ENCODE measurements at regions not wholly inside any gene's neighbourhood (a gene's known extent, or its start where the extent isn't known, plus 50 kb on each side); places are given as distances from the start of the nearest gene placed in this dataset.
"Not testable (repeated sequence)": the region's sequence is repeated elsewhere in the genome, so short reads cannot be mapped to it uniquely, and the experiment has no call there.

DNA sequence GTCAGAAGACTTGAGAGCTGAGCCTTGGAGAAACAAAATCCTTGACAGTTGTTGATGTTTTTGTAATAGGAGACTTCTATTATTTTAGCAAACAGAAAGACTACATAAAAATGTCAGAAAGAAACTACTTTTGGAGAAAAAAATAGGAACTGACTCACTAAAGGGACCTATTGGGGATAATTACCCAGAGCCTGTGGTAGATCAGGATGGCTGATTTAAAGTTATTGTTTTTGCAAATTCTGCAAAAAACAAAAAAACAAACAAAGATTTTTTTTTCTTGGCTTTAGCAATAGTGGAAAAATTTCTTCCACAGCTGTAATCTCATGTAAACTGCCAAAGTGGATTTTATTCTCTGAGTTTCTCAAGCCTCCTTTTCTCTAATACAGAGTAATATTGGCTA is 101.5 kb upstream of the SATB1 start:
- H4K20me1 ChIP-seq (ENCODE audit: insufficient read depth): no peaks in the 10 kb centered on the region
- intact Hi-C loops (cut with micrococcal nuclease; ENCODE audit: unreplicated experiment): no loop called here
- H3K27ac ChIP-seq: no peak overlapping the region
- no peaks in the 10 kb centered on the region for H3F3A ChIP-seq (ENCODE audit: insufficient read depth, low read depth)
- no peaks in the 10 kb centered on the region for H3K36me3 ChIP-seq (ENCODE audit: low read depth)
- H3K4me2 ChIP-seq: no peak overlapping the region
- TF ChIP-seq, protein P1, sequence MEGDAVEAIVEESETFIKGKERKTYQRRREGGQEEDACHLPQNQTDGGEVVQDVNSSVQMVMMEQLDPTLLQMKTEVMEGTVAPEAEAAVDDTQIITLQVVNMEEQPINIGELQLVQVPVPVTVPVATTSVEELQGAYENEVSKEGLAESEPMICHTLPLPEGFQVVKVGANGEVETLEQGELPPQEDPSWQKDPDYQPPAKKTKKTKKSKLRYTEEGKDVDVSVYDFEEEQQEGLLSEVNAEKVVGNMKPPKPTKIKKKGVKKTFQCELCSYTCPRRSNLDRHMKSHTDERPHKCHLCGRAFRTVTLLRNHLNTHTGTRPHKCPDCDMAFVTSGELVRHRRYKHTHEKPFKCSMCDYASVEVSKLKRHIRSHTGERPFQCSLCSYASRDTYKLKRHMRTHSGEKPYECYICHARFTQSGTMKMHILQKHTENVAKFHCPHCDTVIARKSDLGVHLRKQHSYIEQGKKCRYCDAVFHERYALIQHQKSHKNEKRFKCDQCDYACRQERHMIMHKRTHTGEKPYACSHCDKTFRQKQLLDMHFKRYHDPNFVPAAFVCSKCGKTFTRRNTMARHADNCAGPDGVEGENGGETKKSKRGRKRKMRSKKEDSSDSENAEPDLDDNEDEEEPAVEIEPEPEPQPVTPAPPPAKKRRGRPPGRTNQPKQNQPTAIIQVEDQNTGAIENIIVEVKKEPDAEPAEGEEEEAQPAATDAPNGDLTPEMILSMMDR (conservative IDR thresholded peaks at IDR 0.05): no peak
- TF ChIP-seq EZH2 (IDR thresholded peaks at IDR 0.05; ENCODE audit: low read depth): no peak
- H3K9me2 ChIP-seq (ENCODE audit: insufficient read depth): no peaks in the 10 kb centered on the region
- no peaks in the 10 kb centered on the region for H3K9me3 ChIP-seq (ENCODE audit: insufficient read depth, low read depth)
- no peak overlapping the region for H3K4me3 ChIP-seq
- no peaks in the 10 kb centered on the region for H3K4me1 ChIP-seq (replicated peaks; ENCODE audit: insufficient read depth)
- DNase-seq: no peak
- ChIA-PET CTCF (no interaction called here), POLR2A (ENCODE audit: unreplicated experiment) (no interaction called here)
- H3K79me2 ChIP-seq (ENCODE audit: low read depth): no peaks in the 10 kb centered on the region
- no peaks in the 10 kb centered on the region for H3K27me3 ChIP-seq (ENCODE audit: insufficient read depth, low read depth)
- no peak overlapping the region for H2AFZ ChIP-seq
- BruUV-seq (replicated peaks): no TSS peak

DNA sequence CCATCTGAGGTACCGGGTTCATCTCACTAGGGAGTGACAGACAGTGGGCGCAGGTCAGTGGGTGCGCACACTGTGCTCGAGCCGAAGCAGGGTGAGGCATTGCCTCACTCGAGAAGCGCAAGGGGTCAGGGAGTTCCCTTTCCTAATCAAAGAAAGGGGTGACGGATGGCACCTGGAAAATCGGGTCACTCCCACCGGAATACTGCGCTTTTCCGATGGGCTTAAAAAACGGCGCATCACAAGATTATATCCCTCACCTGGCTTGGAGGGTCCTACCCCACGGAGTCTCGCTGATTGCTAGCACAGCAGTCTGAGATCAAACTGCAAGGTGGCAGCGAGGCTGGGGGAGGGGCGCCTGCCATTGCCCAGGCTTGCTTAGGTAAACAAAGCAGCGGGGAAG is 91.0 kb upstream of the SATB1 start:
- DNase-seq; H3K9me3 ChIP-seq (ENCODE audit: insufficient read depth, low read depth); H4K20me1 ChIP-seq (ENCODE audit: insufficient read depth); H3K4me2 ChIP-seq; POLR2A ChIA-PET (ENCODE audit: unreplicated experiment); H3K4me1 ChIP-seq (replicated peaks; ENCODE audit: insufficient read depth); H3K27ac ChIP-seq; CTCF ChIA-PET; H3K79me2 ChIP-seq (ENCODE audit: low read depth); BruUV-seq (replicated peaks); intact Hi-C loops (cut with micrococcal nuclease; ENCODE audit: unreplicated experiment); H3K9me2 ChIP-seq (ENCODE audit: insufficient read depth); H3K4me3 ChIP-seq; H3K27me3 ChIP-seq (ENCODE audit: insufficient read depth, low read depth); H3F3A ChIP-seq (ENCODE audit: insufficient read depth, low read depth); H3K36me3 ChIP-seq (ENCODE audit: low read depth): not testable (repeated sequence)
- H2AFZ ChIP-seq: peak overlapping the region; percentile 53; the same call in 1 of the 2 replicates

DNA sequence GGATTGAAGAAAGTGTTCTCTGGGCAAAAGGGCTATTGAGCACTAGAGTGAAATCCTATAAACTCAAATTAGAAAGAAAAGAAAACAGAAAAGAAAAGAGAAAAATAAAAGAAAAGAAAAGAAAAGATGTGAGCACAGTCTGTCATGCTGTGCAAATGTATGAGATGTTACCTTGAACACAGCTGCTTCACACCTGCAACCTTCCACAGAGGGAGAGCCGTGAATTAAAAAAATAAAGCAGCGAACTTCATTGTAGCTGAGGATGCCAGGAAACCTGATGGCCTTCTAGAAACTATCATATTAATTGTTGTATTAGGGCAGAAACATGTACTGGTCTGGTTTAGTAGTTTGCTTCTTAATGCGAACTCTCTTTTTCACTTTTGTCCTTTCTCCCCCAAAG is 88.0 kb upstream of the SATB1 start:
- POLR2A ChIA-PET (ENCODE audit: unreplicated experiment): no interaction called here
- intact Hi-C loops (cut with micrococcal nuclease; ENCODE audit: unreplicated experiment): no loop called here
- CTCF ChIA-PET: no interaction called here
- no peaks in the 10 kb centered on the region for H3K27me3 ChIP-seq (ENCODE audit: insufficient read depth, low read depth)
- no peak for DNase-seq
- no peaks in the 10 kb centered on the region for H3K79me2 ChIP-seq (ENCODE audit: low read depth)
- H3K4me2 ChIP-seq: no peak overlapping the region
- no peaks in the 10 kb centered on the region for H4K20me1 ChIP-seq (ENCODE audit: insufficient read depth)
- H2AFZ ChIP-seq: no peak overlapping the region
- H3K9me2 ChIP-seq (ENCODE audit: insufficient read depth): no peaks in the 10 kb centered on the region
- no peaks in the 10 kb centered on the region for H3F3A ChIP-seq (ENCODE audit: insufficient read depth, low read depth)
- H3K4me3 ChIP-seq: no peak overlapping the region
- no peaks in the 10 kb centered on the region for H3K4me1 ChIP-seq (replicated peaks; ENCODE audit: insufficient read depth)
- no TSS peak for BruUV-seq (replicated peaks)
- H3K27ac ChIP-seq: no peak overlapping the region
- no peaks in the 10 kb centered on the region for H3K36me3 ChIP-seq (ENCODE audit: low read depth)
- no peaks in the 10 kb centered on the region for H3K9me3 ChIP-seq (ENCODE audit: insufficient read depth, low read depth)
- TF ChIP-seq, protein P1 (conservative IDR thresholded peaks at IDR 0.05): no peak
- no peak for TF ChIP-seq EZH2 (IDR thresholded peaks at IDR 0.05; ENCODE audit: low read depth)

DNA sequence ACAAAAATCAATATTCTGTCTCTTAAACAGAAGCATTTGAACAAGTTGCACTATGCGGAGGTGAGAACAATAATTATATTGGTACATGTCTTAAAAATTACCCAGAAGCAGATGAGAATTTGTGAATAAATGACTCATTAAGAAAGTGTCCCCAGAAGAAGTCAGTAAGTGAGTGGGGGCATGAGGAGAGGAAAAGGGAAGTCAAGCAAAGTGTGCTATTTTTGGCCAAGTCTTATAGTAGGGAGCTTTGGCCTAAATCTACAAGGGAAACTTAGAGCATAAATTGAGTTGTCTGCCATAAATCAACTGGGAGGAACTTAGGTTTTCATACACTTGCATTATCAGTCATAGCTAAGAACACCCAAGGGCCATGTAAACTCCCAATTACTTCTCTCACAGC is 86.9 kb upstream of the SATB1 start:
- no peak overlapping the region for H3K4me3 ChIP-seq
- intact Hi-C loops (cut with micrococcal nuclease; ENCODE audit: unreplicated experiment): no loop called here
- ChIA-PET CTCF (no interaction called here), POLR2A (ENCODE audit: unreplicated experiment) (no interaction called here)
- H3K4me1 ChIP-seq (replicated peaks; ENCODE audit: insufficient read depth): no peaks in the 10 kb centered on the region
- no TSS peak for BruUV-seq (replicated peaks)
- H3K36me3 ChIP-seq (ENCODE audit: low read depth): no peaks in the 10 kb centered on the region
- H3K79me2 ChIP-seq (ENCODE audit: low read depth): no peaks in the 10 kb centered on the region
- H2AFZ ChIP-seq: no peak overlapping the region
- H3K27ac ChIP-seq: no peak overlapping the region
- H4K20me1 ChIP-seq (ENCODE audit: insufficient read depth): no peaks in the 10 kb centered on the region
- TF ChIP-seq, protein P1 (conservative IDR thresholded peaks at IDR 0.05): no peak
- no peak for TF ChIP-seq EZH2 (IDR thresholded peaks at IDR 0.05; ENCODE audit: low read depth)
- no peak for DNase-seq
- H3K4me2 ChIP-seq: no peak overlapping the region
- H3K27me3 ChIP-seq (ENCODE audit: insufficient read depth, low read depth): no peaks in the 10 kb centered on the region
- H3K9me2 ChIP-seq (ENCODE audit: insufficient read depth): no peaks in the 10 kb centered on the region
- no peaks in the 10 kb centered on the region for H3F3A ChIP-seq (ENCODE audit: insufficient read depth, low read depth)
- no peaks in the 10 kb centered on the region for H3K9me3 ChIP-seq (ENCODE audit: insufficient read depth, low read depth)
